Inflammatory macrophage treated with lipopolysaccharide for 4 hours (primary cell): ENCODE measurements at regions not wholly inside any gene's neighbourhood (a gene's known extent, or its start where the extent isn't known, plus 50 kb on each side); places are given as distances from the start of the nearest gene placed in this dataset.
"Not testable (repeated sequence)": the region's sequence is repeated elsewhere in the genome, so short reads cannot be mapped to it uniquely, and the experiment has no call there.

Experiments used
- DNase-seq: peaks from one replicate; pipeline ENCODE4 v3.0.0-alpha.2; 2020

DNA sequence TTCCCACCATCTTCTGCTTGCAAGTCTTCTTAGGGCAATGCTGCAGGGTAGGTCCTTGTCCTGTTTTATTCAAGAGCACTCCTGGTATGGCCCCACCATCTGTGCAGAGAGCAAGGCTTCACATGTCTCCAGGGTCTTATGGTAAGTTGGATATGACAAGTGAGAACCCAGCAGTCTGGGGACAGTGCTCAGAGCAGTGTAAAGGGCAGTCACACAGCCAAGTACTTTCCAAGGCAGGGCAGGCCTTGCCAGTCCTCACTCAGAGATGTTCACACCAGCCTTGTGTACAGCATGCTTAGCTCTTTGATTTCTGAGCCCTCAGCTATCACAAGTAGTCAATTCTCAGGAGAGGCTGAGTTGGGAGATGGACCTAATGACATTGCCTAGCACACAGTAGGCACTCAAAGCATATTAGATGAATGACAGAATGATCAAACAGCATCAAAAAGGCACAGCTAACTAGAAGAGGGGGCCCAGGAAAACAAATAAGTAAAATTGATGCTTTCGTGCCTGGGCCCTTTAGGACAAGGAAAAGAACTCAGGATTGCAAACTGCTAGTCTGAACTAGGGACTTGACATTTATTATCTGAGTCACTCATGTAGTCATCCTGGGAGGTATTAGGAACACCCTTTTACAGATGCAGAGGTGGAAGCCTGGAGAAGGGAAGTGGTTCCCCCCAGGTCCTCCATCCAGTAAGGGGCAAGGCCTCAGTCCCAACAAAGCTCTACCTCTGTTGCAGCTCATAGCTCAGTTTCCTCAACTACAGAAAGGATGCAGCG is 86.7 kb upstream of the CTAGE1 start:
- DNase-seq = no peak

DNA sequence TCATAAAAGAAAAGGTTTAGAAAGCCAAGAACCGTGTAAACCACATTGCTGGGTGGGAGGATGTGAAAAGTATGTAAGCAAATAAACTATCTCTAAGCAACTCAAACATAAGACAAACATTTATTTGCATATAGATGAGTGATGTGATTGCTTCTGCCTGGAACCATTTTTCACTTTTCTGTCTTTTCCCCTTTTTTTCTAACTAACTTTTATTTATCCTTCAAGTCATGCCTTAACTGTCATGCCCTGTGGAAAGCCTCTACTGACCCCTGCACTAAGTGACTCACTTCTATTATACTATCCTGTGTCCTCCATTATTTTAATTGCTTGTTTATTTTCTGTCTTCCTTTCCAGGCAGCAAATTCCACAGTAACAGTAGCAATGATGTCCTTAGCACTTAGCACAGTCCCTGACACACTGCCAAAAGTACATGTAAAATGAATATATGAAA is 87.5 kb upstream of the CTAGE1 start:
- no peak for DNase-seq

DNA sequence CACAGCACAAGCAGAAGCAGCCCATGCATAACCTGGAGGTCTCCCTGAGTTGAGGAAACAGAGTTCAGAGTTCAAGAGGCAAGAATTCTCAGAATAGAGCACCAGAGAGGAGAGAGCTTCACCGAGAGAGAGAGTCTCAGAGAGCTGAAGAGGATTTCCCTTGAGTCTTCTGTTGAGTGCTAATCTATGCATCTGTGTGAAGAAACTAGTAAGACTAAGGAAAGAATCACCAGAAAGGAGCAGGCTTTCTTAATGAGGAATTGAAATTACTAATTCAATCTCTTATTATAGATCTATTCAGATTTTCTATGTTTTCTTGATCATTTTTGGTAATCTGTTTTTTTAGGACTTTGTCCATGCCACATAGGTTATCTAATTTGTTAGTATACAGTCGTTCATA is 89.3 kb upstream of the CTAGE1 start:
- DNase-seq = no peak

DNA sequence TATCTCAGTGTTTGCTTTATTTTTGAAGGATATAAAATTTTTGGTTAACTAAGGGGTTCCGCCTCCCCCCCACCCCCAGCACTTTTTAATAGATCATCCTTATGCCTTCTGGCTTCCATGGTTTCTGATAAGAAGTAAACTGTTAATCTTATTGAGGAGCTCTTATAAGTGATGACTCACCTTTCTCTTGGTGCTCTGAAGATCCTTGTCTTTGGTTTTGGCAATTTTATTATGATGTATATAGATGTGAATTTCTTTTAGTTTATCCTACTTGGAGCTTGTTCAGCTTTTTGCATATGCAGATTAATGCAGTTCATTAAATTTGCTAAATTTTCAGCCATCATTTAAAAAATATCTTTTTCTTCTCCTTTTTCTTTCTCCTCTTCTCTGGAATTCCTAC is 91.7 kb upstream of the CTAGE1 start:
- no peak for DNase-seq

DNA sequence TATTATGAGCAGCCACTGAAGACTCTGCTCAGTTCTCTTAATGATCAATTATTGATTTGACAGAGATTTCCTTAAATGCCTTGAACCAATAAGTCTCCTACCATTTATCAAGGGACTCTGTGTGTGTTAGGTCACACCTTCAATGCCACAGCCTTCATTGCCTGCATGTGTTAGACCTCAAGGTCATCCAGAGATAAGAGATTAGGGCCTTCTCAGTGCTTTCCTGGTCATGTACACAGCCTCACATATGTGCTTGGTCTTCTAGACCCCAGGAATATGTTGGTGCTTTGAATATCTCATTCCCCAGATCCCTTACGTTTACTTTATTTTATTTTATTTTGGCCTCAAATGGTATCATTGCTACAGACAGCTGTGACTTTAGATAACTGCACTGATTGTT is 93.0 kb upstream of the CTAGE1 start:
- no peak for DNase-seq

DNA sequence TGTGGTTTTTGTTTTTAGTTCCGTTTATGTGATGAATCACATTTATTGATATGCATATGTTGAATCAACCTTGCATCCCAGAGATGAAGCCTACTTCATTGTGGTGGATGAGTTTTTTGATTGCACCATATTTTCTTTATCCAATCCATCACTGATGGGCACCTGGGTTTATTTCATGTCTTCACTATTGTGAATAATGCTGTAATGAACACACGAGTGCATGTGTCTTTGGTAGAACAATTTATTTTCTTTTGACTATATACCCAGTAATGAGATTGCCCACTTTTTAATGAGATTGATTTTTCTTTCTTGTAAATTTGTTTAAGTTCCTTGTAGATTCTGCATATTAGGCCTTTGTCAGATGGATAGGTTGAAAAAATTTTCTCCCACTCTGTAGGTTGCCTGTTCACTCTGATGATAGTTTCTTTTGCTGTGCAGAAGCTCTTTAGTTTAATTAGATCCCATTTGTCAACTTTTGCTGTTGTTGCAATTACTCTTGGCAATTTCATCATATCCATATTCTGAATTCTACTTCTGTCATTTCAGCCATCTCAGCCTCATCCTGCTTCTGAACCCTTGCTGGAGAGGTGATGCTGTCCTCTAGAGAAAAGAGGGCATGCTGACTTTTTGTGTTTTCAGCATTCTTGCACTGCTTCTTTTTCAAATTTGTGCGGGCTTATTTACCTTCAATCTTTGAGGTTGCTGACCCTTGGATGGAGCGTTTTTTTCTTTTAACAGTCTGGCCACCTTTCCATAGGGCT is 96.2 kb upstream of the CTAGE1 start:
- DNase-seq = no peak

DNA sequence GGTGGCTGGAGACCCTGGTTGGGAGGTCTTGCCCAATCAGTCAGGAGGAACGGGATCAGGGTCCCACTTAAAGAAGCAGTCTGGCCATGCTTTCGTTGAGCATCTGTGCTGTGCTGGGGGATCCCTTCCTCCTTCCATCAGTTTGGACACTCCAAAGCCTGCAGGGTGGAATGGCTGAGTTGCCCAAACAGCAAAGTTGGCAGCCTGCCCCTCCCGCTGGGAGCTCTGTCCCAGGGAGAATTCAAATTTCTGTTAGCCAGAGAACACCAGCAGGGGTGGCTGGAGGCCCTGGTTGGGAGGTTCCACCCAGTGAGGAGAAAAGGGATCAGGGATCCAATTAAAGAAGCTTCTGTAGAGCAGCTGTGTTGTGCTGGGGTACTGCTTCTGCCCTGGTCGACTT is 96.9 kb upstream of the CTAGE1 start:
- no peak for DNase-seq

DNA sequence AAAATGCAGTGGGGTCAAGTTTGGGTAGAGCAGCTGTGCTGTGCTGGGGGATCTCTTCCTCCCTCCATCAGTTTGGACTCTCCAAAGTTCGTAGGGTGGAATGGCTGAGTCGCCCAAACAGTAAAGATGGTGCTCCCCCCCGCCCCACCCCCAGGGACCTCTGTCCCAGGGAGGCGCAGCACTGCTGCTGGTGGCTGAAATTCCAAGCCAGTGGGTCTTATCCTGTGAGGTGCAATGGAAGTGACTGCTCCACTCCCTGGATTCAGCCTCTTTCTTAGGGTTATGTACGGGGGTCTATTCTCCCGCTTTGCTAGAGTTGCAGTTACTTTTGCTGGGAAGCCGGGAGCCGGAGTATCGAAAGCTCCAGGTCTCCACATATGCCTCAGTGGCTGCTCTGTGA is 97.5 kb upstream of the CTAGE1 start:
- no peak for DNase-seq

DNA sequence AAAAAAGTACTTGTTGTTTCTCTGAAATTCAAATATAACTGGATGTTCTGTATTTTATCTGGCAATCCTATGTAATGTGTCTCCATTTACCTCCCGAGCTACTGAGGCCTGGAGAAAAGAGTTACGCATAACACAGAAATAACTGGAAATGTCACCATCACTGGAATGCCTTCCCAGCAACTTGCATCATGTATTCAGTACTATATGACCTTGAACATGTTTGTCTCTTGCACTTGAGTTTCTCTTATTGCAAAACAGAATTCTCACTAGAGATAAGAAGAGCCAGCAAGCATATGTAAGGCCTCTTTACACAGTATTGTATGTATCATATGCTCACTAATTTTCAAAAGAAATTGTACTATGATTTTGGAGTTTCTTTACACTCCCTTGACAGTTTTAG is 99.6 kb upstream of the CTAGE1 start:
- DNase-seq = no peak

DNA sequence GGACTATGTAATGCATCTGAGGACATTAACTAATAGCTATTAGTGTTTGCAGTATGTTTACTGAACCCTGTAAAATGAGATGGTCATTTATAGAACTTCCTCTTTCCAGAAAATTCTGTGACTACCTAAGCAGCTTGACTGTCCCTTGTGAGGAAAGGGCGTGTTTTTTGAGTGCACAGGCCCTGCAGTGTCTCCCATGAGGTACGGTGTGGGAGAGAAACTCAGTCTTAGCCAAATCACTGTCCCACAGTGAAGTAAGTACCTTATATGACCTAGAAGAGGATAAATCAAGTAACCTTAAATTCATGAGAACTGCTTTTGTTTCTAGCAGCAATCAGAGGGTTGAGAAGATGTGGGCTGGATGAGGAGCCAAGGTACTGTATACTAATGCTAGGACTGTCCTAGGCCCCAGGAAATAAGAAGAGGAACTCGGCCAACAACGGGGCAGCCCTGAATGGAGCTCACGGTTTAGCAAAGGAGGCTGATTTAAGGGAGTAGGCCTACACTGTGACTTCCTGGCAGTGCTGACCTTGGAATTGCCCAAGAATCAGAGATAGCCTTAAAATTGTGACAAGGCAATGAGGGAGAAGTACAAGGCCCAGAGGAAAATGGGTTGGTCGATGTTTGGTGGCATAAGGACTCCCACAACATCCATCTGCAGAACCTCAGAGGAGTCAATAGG is 103.5 kb upstream of the CTAGE1 start:
- DNase-seq = no peak

DNA sequence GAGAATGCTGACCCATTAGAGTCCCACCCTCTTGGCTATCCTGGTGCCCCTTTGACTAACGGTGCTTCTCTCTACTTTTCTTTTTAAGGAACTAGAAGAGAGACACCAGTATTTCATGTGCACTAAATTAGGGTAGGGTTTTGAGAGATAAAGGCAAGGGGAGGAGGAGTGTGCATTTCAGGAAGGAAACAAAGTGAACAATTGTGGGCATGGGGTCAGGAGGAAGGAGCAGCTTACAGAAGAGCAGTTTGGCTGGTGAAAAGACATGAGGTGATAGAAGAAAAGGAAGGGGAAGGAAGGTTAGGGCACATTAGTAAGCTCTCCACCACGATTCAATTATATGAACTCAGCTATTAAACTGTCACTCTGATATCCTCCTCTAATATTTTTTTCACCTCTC is 105.8 kb upstream of the CTAGE1 start:
- DNase-seq = no peak

DNA sequence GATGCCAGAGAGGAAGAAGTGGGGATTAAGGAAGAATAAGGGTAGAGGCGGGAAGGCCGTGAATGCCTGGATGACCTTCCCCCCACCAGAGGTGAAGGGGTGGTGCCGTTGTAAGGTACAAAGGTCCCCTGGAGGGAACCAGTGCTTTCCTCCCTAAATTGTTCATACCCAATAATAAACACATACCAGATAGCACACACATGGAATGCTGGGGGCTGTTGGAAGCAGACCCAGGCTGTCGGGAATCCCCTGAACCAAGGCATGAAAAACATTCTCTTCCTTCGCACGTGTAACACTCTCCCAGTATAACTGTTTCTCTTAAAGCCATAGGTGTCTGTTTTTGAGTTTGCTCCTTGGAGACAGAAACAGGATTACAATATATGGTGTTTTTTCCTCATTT is 107.1 kb upstream of the CTAGE1 start:
- no peak for DNase-seq

DNA sequence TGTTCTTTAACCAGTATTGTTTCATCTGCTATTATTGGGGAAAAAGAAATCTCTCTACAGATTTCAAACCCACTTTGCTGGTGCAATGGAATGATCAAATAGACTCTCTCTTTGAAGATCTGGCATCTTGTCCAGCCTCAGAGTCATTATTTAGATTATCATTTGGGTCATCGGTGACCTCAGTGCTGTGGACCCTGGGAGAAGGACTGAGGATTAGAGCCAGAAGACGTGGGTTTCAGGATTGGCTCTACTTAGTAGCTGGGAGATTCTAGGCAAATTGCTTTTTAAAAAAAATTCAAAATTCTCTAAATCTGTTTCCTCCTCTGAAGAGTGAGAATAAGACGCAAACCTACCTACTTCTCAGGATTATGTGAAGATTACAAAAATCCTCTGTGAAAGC is 107.6 kb upstream of the CTAGE1 start:
- DNase-seq = no peak

DNA sequence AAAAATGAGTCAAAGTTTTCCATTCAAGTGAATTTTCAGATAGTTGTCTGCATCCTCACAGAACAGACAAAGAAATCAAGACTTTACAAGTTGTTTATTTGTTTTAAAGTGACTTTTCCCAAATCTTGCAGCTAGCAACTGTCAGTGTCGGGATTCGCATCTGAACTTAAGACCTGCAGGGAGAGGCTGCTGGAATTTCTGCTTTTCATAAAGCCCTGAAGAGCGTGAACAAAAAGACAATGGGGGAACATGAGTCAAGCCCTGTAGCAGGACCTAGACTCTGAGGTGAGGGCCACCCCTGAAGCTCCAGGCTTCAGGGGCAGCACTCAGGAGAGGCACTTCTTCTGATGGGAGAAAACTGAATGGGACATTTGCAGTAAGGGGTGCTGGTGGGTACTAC is 108.2 kb upstream of the CTAGE1 start:
- DNase-seq = no peak

DNA sequence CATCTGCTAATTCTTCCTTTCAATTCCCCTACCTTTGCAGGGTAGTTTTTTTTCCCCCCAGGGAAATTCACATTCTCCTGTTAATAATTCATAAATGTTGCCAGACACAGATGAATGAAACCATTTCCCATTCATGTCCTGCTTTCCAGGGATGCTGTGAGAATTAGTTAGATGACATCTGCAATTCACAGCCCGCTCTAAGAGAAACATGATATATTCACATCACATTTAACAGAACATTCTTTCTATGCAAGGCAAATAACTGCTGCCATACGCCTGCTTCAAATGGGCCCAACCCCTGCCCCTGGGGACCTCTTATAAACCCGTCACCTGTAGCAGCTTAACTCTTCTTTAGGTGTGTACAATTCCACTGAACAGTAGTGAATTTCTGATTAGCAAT is 110.6 kb upstream of the CTAGE1 start:
- DNase-seq = no peak

DNA sequence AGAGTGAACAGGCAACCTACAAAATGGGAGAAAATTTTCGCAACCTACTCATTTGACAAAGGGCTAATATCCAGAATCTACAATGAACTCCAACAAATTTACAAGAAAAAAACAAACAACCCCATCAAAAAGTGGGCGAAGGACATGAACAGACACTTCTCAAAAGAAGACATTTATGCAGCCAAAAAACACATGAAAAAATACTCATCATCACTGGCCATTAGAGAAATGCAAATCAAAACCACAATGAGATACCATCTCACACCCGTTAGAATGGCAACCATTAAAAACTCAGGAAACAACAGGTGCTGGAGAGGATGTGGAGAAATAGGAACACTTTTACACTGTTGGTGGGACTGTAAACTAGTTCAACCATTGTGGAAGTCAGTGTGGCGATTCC is 117.0 kb upstream of the CTAGE1 start:
- DNase-seq = not testable (repeated sequence)

DNA sequence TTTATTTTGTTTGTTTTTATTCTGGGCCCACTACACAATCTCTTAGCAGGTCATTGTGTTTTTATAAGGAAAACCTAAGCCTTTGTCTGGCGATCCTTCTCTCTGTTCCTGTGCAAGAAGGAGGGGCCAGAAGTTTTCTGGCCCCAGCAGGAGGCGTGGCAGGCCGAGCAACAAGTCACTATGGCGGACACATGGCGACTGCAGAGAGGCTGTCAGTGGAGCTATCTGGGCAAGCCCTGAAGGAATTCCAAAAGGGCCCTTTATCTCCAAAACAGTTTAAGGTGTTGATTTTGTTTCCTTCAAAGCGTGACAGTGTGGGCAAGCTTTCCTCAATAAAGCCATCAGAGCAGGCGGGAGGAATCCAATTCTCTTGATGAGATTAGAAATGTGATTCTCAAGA is 118.8 kb upstream of the CTAGE1 start:
- DNase-seq = no peak

DNA sequence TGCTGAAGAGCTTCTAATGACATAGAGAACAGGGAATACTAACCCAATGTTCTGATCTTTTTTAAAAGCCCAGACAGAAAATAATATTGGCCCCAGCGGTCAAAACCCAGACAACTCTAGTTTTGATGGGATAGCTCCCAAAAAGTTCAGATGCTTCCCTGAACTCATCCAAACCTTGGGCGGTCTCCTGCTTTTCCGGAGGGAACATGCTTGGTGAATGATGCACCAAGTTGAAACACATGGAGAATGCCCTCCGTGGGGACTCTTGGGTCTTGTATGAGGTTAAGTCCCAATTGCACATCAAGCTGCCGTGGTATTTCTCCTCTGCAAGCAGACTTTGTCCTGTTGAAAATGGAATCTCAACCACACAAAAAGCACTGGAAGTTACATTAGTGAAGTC is 120.7 kb upstream of the CTAGE1 start:
- DNase-seq = no peak

DNA sequence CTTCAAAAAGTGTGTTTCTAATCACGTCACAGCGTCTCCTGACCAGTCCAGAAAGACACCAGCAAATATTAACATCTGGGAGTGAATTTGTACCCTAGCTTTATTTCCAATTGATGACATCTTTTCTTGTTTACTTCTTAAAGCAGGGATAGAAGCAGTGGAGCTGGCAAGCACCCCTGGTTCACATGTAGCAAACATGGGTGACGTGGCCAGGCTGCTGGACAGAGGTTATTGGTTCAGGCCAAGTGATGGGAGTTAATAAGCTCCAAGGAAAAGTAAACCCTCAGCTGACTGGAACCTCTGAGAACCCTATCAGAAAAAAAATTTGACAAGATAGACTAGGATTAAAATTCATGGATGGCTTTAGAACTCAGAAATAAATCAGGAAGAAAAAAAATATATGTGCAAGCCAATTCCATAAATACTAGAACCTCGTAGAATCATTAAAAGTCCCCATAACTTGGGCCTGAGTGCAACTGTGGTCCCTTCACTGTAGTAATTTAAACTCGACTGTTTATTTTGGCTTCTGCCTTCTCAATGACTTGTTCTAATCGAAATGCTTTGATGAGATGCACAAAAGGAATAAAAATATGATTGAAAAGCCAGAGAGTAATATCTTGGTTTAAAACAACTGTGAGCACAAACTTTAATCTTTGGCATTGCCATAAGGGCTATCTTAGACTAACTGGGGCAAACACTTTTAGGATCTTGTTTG is 121.5 kb upstream of the CTAGE1 start:
- DNase-seq = no peak

DNA sequence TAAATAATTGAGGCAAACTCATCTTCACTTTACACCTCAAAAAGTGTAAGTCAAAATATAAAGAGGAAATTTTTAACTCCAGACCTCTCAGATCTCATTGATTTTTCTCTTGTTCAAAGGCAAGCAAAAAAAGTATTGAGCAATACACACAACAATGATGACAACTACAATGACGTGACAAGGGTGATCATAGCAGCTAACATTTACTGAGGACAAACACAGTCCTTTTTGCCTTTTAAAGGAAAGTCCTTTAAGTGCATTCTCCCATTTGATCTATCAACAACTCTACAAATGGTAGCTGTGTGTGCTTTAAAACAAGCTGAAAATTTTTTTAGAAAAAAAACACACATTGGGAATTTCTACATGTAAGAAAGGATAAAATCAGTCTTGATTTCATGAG is 123.5 kb upstream of the CTAGE1 start:
- no peak for DNase-seq

DNA sequence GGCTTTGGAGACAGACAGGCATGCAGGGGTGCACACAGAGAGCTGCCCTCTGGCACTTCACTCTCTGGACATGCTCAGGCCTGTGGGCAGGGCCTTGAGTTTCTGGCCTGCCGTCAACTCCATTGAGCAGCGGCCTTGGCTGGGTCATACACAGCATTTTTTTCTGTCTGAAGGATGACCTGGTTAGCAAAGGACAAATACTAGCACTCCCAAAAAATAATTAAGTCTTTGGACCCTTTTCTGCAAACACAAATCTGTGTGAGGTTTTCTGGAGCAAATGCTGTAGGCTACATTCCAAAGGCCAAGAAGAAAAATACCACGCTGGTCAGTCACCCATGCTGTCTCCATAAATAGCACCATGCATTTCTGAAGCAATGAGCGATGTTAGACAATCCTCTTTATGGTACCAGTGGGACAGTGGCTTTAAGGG is 124.7 kb upstream of the CTAGE1 start:
- DNase-seq = no peak

DNA sequence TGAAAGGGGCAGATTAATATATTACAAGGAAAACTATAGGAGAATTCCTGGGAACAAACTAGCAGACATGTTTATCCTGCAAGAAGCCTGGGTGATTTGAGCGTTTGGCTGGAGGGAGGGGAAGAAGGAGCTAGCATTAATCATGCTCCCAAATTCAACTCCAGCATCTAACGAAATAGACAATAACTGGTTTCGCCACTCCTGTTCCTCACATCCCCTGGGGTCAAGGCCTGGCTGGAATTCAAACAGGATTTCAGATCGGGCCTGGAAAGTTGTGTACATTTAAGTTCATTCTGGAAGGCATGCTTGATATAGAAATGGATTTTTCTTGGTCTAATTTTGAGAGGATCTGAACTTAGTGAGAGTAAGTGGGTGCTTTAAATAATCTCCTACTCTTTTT is 126.1 kb upstream of the CTAGE1 start:
- DNase-seq = no peak

DNA sequence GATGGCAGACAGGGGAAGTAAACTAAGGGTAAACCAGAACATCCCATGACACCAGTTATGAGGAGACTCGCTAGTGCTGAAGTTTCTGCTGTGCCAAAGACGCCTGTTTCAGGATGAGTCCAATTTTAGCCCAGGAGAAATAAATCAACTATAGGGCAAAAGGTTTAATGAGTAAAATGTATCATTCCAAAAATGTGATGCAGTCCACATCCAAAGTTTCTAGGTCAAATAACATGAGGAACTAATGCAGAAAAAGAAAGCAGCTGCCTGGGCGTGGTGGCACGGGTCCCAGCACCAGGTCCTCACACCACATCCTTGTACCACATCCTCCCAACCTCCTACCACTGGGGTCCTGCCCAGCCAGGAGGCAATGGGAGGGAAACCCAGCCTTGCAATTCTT is 126.9 kb upstream of the CTAGE1 start:
- no peak for DNase-seq
